ENCODE measurements at regions not wholly inside any gene's neighbourhood (a gene's known extent, or its start where the extent isn't known, plus 50 kb on each side); places are given as distances from the start of the nearest gene placed in this dataset.
A peak's percentile ranks its signal among the peaks of the same experiment; 100 is the strongest.
"Not testable (repeated sequence)": the region's sequence is repeated elsewhere in the genome, so short reads cannot be mapped to it uniquely, and the experiment has no call there.

- no peak for DNase-seq
Observed at GRCh38 chr21:28580585-28580984, 412.1 kb downstream of the LTN1 start.

GRCh38 chr21:28579986-28580550 lies 412.6 kb downstream of the LTN1 start:
- no peak for DNase-seq

GRCh38 chr21:28568692-28569091 lies 424.0 kb downstream of the LTN1 start:
- DNase-seq, result no peak

GRCh38 chr21:28563933-28564332 lies 428.7 kb downstream of the LTN1 start:
- DNase-seq, result not testable (repeated sequence)

- no peak for DNase-seq
Observed at GRCh38 chr21:28561772-28562171, 430.9 kb downstream of the LTN1 start.

- DNase-seq, result no peak
Observed at GRCh38 chr21:28554660-28555475, 437.8 kb downstream of the LTN1 start.

GRCh38 chr21:28550057-28550825 lies 442.4 kb downstream of the LTN1 start:
- DNase-seq, result no peak

- no peak for DNase-seq
Observed at GRCh38 chr21:28548291-28548690, 444.4 kb downstream of the LTN1 start.

- DNase-seq, result no peak
Observed at GRCh38 chr21:28547766-28548165, 444.9 kb downstream of the LTN1 start.

GRCh38 chr21:28543975-28544374 lies 448.7 kb downstream of the LTN1 start:
- no peak for DNase-seq

GRCh38 chr21:28541371-28542112 lies 451.1 kb downstream of the LTN1 start:
- DNase-seq, result no peak

GRCh38 chr21:28540514-28540913 lies 452.2 kb downstream of the LTN1 start:
- no peak for DNase-seq

GRCh38 chr21:28539623-28539988 lies 453.1 kb downstream of the LTN1 start:
- no peak for DNase-seq

- no peak for DNase-seq
Observed at GRCh38 chr21:28538987-28539622, 453.6 kb downstream of the LTN1 start.

- DNase-seq, result no peak
Observed at GRCh38 chr21:28537371-28538079, 455.2 kb downstream of the LTN1 start.

- DNase-seq, result no peak
Observed at GRCh38 chr21:28532446-28532845, 460.2 kb downstream of the LTN1 start.

GRCh38 chr21:28523367-28523766 lies 469.3 kb downstream of the LTN1 start:
- no peak for DNase-seq

- no peak for DNase-seq
Observed at GRCh38 chr21:28522014-28522799, 470.5 kb downstream of the LTN1 start.

- DNase-seq, result no peak
Observed at GRCh38 chr21:28518630-28519029, 474.0 kb downstream of the LTN1 start.

GRCh38 chr21:28516991-28517592 lies 475.6 kb downstream of the LTN1 start:
- DNase-seq, result peak; percentile 62

- no peak for DNase-seq
Observed at GRCh38 chr21:28516021-28516420, 476.7 kb downstream of the LTN1 start.

Data from stimulated activated CD4-positive, alpha-beta T cell treated with anti-CD3 and anti-CD28 coated beads, Interleukin-1b, Interleukin-23, amount 100 ng/mL, for 48 hours (primary cell).